Astrocyte (in vitro differentiated cells and primary cell): ENCODE measurements at regions not wholly inside any gene's neighbourhood (a gene's known extent, or its start where the extent isn't known, plus 50 kb on each side); places are given as distances from the start of the nearest gene placed in this dataset.

ENCODE experiments used
- DNase-seq: peaks from one replicate; pipeline ENCODE4 v3.0.0-alpha.2; 2010; ENCODE audit warnings: low read depth
- FAIRE-seq: peaks from 2 replicates; lab custom pipeline; 2011; peaks lifted over from hg19 to GRCh38; lab: Jason Lieb, UNC
- H2AFZ ChIP-seq: 2 replicates; pipeline ENCODE4 v1.6.0; 2012; ENCODE audit warnings: low read depth, low read length, inconsistent platforms
- H3K27ac ChIP-seq: 2 replicates; pipeline ENCODE4 v1.5.1; 2011; ENCODE audit warnings: low read depth, low read length, inconsistent platforms
- H3K27me3 ChIP-seq: 2 replicates; pipeline ENCODE4 v1.6.0; 2011; ENCODE audit warnings: low read length, inconsistent platforms; ENCODE audit not compliant: insufficient read depth
- H3K36me3 ChIP-seq: 2 replicates; pipeline ENCODE4 v1.5.1; 2011; ENCODE audit warnings: low read length, inconsistent platforms; ENCODE audit not compliant: insufficient read depth
- H3K4me1 ChIP-seq: 2 replicates; pipeline ENCODE4 v1.5.1; 2011; ENCODE audit warnings: low read length, inconsistent platforms; ENCODE audit not compliant: insufficient read depth
- H3K4me2 ChIP-seq: 2 replicates; pipeline ENCODE4 v1.6.0; 2012; ENCODE audit warnings: low read length, inconsistent platforms
- H3K4me3 ChIP-seq: 2 replicates; pipeline ENCODE4 v1.5.1; 2011; ENCODE audit warnings: low read depth, mild to moderate bottlenecking, low read length, inconsistent platforms; ENCODE audit not compliant: insufficient read depth
- H3K79me2 ChIP-seq: 2 replicates; pipeline ENCODE4 v1.6.0; 2012; ENCODE audit warnings: mild to moderate bottlenecking, low read length, inconsistent platforms; ENCODE audit not compliant: insufficient read depth
- H3K9ac ChIP-seq: 2 replicates; pipeline ENCODE4 v1.6.0; 2012; ENCODE audit warnings: mild to moderate bottlenecking, low read length, inconsistent platforms
- H3K9me3 ChIP-seq: 2 replicates; pipeline ENCODE4 v1.5.1; 2012; ENCODE audit warnings: low read depth, mild to moderate bottlenecking, low read length, inconsistent platforms; ENCODE audit not compliant: insufficient read depth
- H4K20me1 ChIP-seq: 2 replicates; pipeline ENCODE4 v1.6.0; 2012; ENCODE audit warnings: low read length, inconsistent platforms; ENCODE audit not compliant: insufficient read depth
- H3K27ac Mint-ChIP-seq: one replicate; pipeline ENCODE4 v1.8.0; 2021; ENCODE audit warnings: mild to moderate bottlenecking, mixed read lengths; ENCODE audit not compliant: unreplicated experiment
- H3K27me3 Mint-ChIP-seq: one replicate; pipeline ENCODE4 v1.8.0; 2021; ENCODE audit warnings: low read depth, mixed read lengths; ENCODE audit not compliant: unreplicated experiment
- H3K36me3 Mint-ChIP-seq: one replicate; pipeline ENCODE4 v1.8.0; 2021; ENCODE audit warnings: low read depth, mixed read lengths; ENCODE audit not compliant: unreplicated experiment
- H3K4me1 Mint-ChIP-seq: one replicate; pipeline ENCODE4 v1.8.0; 2021; ENCODE audit warnings: low read depth, mixed read lengths; ENCODE audit not compliant: unreplicated experiment
- H3K4me3 Mint-ChIP-seq: one replicate; pipeline ENCODE4 v1.8.0; 2021; ENCODE audit warnings: mild to moderate bottlenecking, moderate library complexity, mixed read lengths; ENCODE audit not compliant: unreplicated experiment
- H3K9me3 Mint-ChIP-seq: one replicate; pipeline ENCODE4 v1.8.0; 2021; ENCODE audit warnings: mild to moderate bottlenecking, mixed read lengths; ENCODE audit not compliant: unreplicated experiment
- CTCF ChIP-seq: IDR thresholded peaks from 2 replicates; pipeline ENCODE4 v1.5.1; 2011; ENCODE audit warnings: low read depth, mild to moderate bottlenecking, inconsistent platforms, low read length, moderate library complexity; ENCODE audit not compliant: insufficient read depth
- EZH2 ChIP-seq: IDR thresholded peaks from 2 replicates; pipeline ENCODE4 v1.6.1; 2012; ENCODE audit warnings: mild to moderate bottlenecking, low read length, inconsistent platforms; ENCODE audit not compliant: insufficient read depth

GRCh38 chr7:131042269-131043160 is 285.2 kb upstream of the MKLN1 start:
- Mint-ChIP-seq H3K9me3 (peaks cover 7% of the 10 kb centered on the region), H3K27me3 (no peaks in the 10 kb centered on the region), H3K4me3 (no peak overlapping the region), H3K4me1 (peaks cover 22% of the 10 kb centered on the region), H3K27ac (peak overlapping the region; percentile 73), H3K36me3 (peaks cover 8% of the 10 kb centered on the region)
- TF ChIP-seq CTCF = no peak
- no peak for TF ChIP-seq EZH2
- H3K27me3 ChIP-seq = no peaks in the 10 kb centered on the region
- peaks cover 6% of the 10 kb centered on the region for H4K20me1 ChIP-seq
- H3K9ac ChIP-seq = no peak overlapping the region
- no peaks in the 10 kb centered on the region for H3K79me2 ChIP-seq
- FAIRE-seq (no peak), DNase-seq (no peak)
- no peaks in the 10 kb centered on the region for H3K4me1 ChIP-seq
- no peaks in the 10 kb centered on the region for H3K9me3 ChIP-seq
- no peak overlapping the region for H3K4me3 ChIP-seq
- H3K27ac ChIP-seq = no peak overlapping the region
- no peaks in the 10 kb centered on the region for H3K36me3 ChIP-seq
- no peak overlapping the region for H3K4me2 ChIP-seq
- H2AFZ ChIP-seq = no peak overlapping the region

DNA sequence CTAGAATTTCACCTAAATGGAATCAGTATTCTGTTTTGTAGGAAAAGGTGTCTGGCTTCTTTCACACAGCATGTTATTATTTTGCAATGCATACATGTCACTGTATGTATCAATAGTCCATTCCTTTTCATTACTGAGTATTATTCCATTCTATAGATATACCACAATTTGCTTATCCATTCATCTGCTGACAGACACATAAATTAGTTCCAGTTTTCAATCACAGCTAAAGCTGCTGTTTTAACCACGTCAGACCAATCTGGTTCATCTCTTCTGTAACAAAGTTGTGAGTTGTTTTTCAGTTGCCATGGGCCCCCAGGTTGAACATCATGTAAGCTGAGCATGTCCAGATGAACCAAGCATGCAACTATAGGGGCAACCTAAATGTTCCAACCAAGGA is 282.1 kb upstream of the MKLN1 start:
- H3K27me3 ChIP-seq = no peaks in the 10 kb centered on the region
- H3K4me1 ChIP-seq = no peaks in the 10 kb centered on the region
- TF ChIP-seq CTCF (no peak), EZH2 (no peak)
- peaks cover 6% of the 10 kb centered on the region for H4K20me1 ChIP-seq
- Mint-ChIP-seq H3K27ac (no peak overlapping the region), H3K36me3 (peaks cover 25% of the 10 kb centered on the region), H3K9me3 (peaks cover 7% of the 10 kb centered on the region), H3K4me3 (no peak overlapping the region), H3K27me3 (no peaks in the 10 kb centered on the region), H3K4me1 (peaks cover 5% of the 10 kb centered on the region)
- no peaks in the 10 kb centered on the region for H3K79me2 ChIP-seq
- no peak overlapping the region for H3K9ac ChIP-seq
- H3K36me3 ChIP-seq = no peaks in the 10 kb centered on the region
- no peak overlapping the region for H3K27ac ChIP-seq
- DNase-seq (no peak), FAIRE-seq (no peak)
- H3K4me3 ChIP-seq = no peak overlapping the region
- no peak overlapping the region for H3K4me2 ChIP-seq
- no peak overlapping the region for H2AFZ ChIP-seq
- H3K9me3 ChIP-seq = no peaks in the 10 kb centered on the region

GRCh38 chr7:131046246-131046645 is 281.4 kb upstream of the MKLN1 start:
- no peaks in the 10 kb centered on the region for H3K79me2 ChIP-seq
- no peaks in the 10 kb centered on the region for H3K9me3 ChIP-seq
- H2AFZ ChIP-seq = no peak overlapping the region
- no peaks in the 10 kb centered on the region for H3K4me1 ChIP-seq
- Mint-ChIP-seq H3K4me3 (no peak overlapping the region), H3K27ac (no peak overlapping the region), H3K9me3 (peaks cover 7% of the 10 kb centered on the region), H3K36me3 (peaks cover 28% of the 10 kb centered on the region), H3K4me1 (peaks cover 5% of the 10 kb centered on the region), H3K27me3 (no peaks in the 10 kb centered on the region)
- peaks cover 6% of the 10 kb centered on the region for H4K20me1 ChIP-seq
- H3K27ac ChIP-seq = no peak overlapping the region
- DNase-seq (no peak), FAIRE-seq (no peak)
- H3K4me2 ChIP-seq = no peak overlapping the region
- H3K9ac ChIP-seq = no peak overlapping the region
- H3K27me3 ChIP-seq = no peaks in the 10 kb centered on the region
- no peak overlapping the region for H3K4me3 ChIP-seq
- no peak for TF ChIP-seq EZH2
- no peak for TF ChIP-seq CTCF
- H3K36me3 ChIP-seq = no peaks in the 10 kb centered on the region
